HG03520 (cell line): ENCODE measurements at regions not wholly inside any gene's neighbourhood (a gene's known extent, or its start where the extent isn't known, plus 50 kb on each side); places are given as distances from the start of the nearest gene placed in this dataset.
"Not testable (repeated sequence)": the region's sequence is repeated elsewhere in the genome, so short reads cannot be mapped to it uniquely, and the experiment has no call there.

Experiments
- ATAC-seq: cut with Tn5 transposase; IDR thresholded peaks from one replicate; pipeline ENCODE4 v1.9.1; 2021; ENCODE audit warnings: mild to moderate bottlenecking, moderate library complexity; ENCODE audit not compliant: unreplicated experiment

GRCh38 chr5:15106530-15107283 is 235.1 kb upstream of the ANKH start:
- ATAC-seq = no peak

GRCh38 chr5:15105799-15106393 is 234.3 kb upstream of the ANKH start:
- peak; percentile 90 for ATAC-seq

- no peak for ATAC-seq
These were observed 232.3 kb upstream of the ANKH start for GRCh38 chr5:15103864-15104263.

- ATAC-seq = no peak
These were observed 231.6 kb upstream of the ANKH start for GRCh38 chr5:15103130-15103529.

- ATAC-seq = no peak
These were observed 226.0 kb upstream of the ANKH start for GRCh38 chr5:15097552-15097951.

GRCh38 chr5:15096686-15097085 is 225.1 kb upstream of the ANKH start:
- ATAC-seq = not testable (repeated sequence)

GRCh38 chr5:15092801-15093200 is 221.2 kb upstream of the ANKH start:
- ATAC-seq = no peak

GRCh38 chr5:15085671-15086070 is 214.1 kb upstream of the ANKH start:
- ATAC-seq = no peak

GRCh38 chr5:15082096-15082495 is 210.5 kb upstream of the ANKH start:
- no peak for ATAC-seq

- ATAC-seq = no peak
These were observed 208.6 kb upstream of the ANKH start for GRCh38 chr5:15080219-15080618.

- no peak for ATAC-seq
These were observed 208.0 kb upstream of the ANKH start for GRCh38 chr5:15079566-15079965.

- no peak for ATAC-seq
These were observed 203.1 kb upstream of the ANKH start for GRCh38 chr5:15074651-15075050.

- no peak for ATAC-seq
These were observed 201.9 kb upstream of the ANKH start for GRCh38 chr5:15073453-15073852.

GRCh38 chr5:15070907-15071306 is 199.3 kb upstream of the ANKH start:
- no peak for ATAC-seq

GRCh38 chr5:15069407-15069905 is 197.9 kb upstream of the ANKH start:
- no peak for ATAC-seq

- no peak for ATAC-seq
These were observed 193.5 kb upstream of the ANKH start for GRCh38 chr5:15065091-15065490.

- no peak for ATAC-seq
These were observed 192.8 kb upstream of the ANKH start for GRCh38 chr5:15064396-15064795.

- no peak for ATAC-seq
These were observed 185.5 kb upstream of the ANKH start for GRCh38 chr5:15056988-15057592.

- no peak for ATAC-seq
These were observed 172.9 kb upstream of the ANKH start for GRCh38 chr5:15044521-15044920.

- ATAC-seq = no peak
These were observed 165.8 kb upstream of the ANKH start for GRCh38 chr5:15037247-15037908.

- ATAC-seq = no peak
These were observed 162.8 kb upstream of the ANKH start for GRCh38 chr5:15034379-15034778.

GRCh38 chr5:15031180-15031579 is 159.6 kb upstream of the ANKH start:
- ATAC-seq = no peak
